ENCODE measurements at regions not wholly inside any gene's neighbourhood (a gene's known extent, or its start where the extent isn't known, plus 50 kb on each side); places are given as distances from the start of the nearest gene placed in this dataset.
"Not testable (repeated sequence)": the region's sequence is repeated elsewhere in the genome, so short reads cannot be mapped to it uniquely, and the experiment has no call there.

DNA sequence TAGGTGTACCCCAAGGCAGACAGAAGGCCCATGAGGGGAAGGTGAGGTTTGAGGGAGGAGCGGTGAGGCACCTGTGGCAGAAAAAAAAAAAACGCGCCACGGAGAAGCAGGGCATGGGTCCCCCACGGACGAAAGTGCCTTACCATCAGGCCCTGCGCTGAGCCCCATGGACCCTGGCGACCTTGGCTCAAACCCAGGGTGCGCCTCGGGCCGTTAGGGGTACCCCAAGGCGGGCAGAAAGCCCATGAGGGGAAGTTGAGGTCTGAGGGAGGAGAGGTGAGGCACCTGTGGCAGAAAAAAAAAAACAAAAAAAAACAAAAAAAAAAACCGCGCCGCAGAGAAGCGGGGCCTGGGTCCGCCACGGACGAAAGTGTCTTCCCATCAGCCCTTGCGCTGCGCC lies 1576.7 kb downstream of the FOXD4L5 start:
- TF ChIP-seq, protein P1, sequence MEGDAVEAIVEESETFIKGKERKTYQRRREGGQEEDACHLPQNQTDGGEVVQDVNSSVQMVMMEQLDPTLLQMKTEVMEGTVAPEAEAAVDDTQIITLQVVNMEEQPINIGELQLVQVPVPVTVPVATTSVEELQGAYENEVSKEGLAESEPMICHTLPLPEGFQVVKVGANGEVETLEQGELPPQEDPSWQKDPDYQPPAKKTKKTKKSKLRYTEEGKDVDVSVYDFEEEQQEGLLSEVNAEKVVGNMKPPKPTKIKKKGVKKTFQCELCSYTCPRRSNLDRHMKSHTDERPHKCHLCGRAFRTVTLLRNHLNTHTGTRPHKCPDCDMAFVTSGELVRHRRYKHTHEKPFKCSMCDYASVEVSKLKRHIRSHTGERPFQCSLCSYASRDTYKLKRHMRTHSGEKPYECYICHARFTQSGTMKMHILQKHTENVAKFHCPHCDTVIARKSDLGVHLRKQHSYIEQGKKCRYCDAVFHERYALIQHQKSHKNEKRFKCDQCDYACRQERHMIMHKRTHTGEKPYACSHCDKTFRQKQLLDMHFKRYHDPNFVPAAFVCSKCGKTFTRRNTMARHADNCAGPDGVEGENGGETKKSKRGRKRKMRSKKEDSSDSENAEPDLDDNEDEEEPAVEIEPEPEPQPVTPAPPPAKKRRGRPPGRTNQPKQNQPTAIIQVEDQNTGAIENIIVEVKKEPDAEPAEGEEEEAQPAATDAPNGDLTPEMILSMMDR (IDR thresholded peaks at IDR 0.05), result not testable (repeated sequence)
- TF ChIP-seq POLR2AphosphoS5 (IDR thresholded peaks at IDR 0.05; ENCODE audit: low read depth, low read length), result not testable (repeated sequence)
